ENCODE measurements at regions not wholly inside any gene's neighbourhood (a gene's known extent, or its start where the extent isn't known, plus 50 kb on each side); places are given as distances from the start of the nearest gene placed in this dataset.

DNA sequence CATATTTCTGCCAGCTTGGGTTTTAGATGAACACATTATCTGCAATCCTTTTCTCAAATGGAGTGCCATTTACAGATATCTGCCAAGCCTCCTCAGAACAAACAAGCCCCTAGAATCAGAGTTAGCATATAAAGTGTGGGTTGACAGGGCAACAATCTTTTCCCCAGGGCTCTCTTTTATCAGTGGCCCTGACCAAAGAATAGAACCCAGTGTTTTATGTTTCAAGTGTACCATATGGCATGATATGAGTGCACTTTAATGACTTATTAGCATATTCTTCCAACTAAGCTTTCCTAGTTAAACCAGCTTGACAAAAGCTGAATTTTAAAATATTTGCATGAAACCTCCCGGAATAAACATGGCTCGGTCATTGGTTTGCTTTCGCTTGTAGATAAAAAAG lies 57.3 kb downstream of the EVX1 start:
- Histone ChIP-seq H3F3A (ENCODE audit: insufficient read depth, low read length, poor library complexity, severe bottlenecking) (no peaks in the 10 kb centered on the region), H2AFZ (ENCODE audit: low read depth, low read length) (no peak overlapping the region), H3K27ac (ENCODE audit: low read length) (no peak overlapping the region), H3K36me3 (ENCODE audit: insufficient read depth, low read length) (no peaks in the 10 kb centered on the region), H3K9me3 (ENCODE audit: low read length) (no peaks in the 10 kb centered on the region), H3K9me2 (ENCODE audit: insufficient read depth, low read length) (no peaks in the 10 kb centered on the region), H3K9ac (ENCODE audit: low read length) (no peak overlapping the region), H3K4me2 (ENCODE audit: low read length) (no peak overlapping the region), H3K79me2 (replicated peaks; ENCODE audit: insufficient read depth, low read length) (no peaks in the 10 kb centered on the region), H4K20me1 (ENCODE audit: insufficient read depth) (no peaks in the 10 kb centered on the region), H3K4me3 (ENCODE audit: low read length) (no peak overlapping the region), H3K27me3 (ENCODE audit: insufficient read depth, low read depth, low read length) (no peaks in the 10 kb centered on the region)
- TF ChIP-seq EZH2 (IDR thresholded peaks at IDR 0.05; ENCODE audit: borderline replicate concordance, insufficient read depth, low read length, poor library complexity, severe bottlenecking), result no peak

DNA sequence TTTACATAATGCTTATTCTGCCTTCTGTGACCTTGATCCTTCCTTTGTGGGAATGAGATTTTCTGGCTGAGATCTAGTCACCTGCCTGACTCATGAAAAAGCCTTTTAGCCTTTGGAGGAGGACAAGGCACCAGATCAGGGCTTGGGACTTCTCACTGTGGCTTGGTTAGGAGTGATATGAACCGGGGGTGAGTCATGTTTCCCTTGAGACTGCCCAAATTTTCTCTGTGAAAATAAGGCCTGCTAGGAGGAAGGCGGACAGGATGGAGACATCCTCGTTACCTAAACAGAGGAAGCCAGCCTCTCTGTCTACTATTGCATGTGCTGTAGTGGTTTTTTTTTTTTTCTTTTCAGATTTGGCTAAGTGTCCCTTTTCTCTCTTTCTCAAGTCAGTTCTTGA lies 57.8 kb downstream of the EVX1 start:
- Histone ChIP-seq H3K9me3 (ENCODE audit: low read length) (no peaks in the 10 kb centered on the region), H3K36me3 (ENCODE audit: insufficient read depth, low read length) (no peaks in the 10 kb centered on the region), H2AFZ (ENCODE audit: low read depth, low read length) (no peak overlapping the region), H3K4me2 (ENCODE audit: low read length) (no peak overlapping the region), H3F3A (ENCODE audit: insufficient read depth, low read length, poor library complexity, severe bottlenecking) (no peaks in the 10 kb centered on the region), H3K79me2 (replicated peaks; ENCODE audit: insufficient read depth, low read length) (no peaks in the 10 kb centered on the region), H3K27ac (ENCODE audit: low read length) (no peak overlapping the region), H3K4me3 (ENCODE audit: low read length) (no peak overlapping the region), H3K9me2 (ENCODE audit: insufficient read depth, low read length) (no peaks in the 10 kb centered on the region), H3K27me3 (ENCODE audit: insufficient read depth, low read depth, low read length) (no peaks in the 10 kb centered on the region), H4K20me1 (ENCODE audit: insufficient read depth) (no peaks in the 10 kb centered on the region), H3K9ac (ENCODE audit: low read length) (no peak overlapping the region)
- TF ChIP-seq RAD21 (conservative IDR thresholded peaks at IDR 0.05), result no peak
- no peak for TF ChIP-seq TAF1 (IDR thresholded peaks at IDR 0.05; ENCODE audit: low read depth)
- TF ChIP-seq, protein P1, sequence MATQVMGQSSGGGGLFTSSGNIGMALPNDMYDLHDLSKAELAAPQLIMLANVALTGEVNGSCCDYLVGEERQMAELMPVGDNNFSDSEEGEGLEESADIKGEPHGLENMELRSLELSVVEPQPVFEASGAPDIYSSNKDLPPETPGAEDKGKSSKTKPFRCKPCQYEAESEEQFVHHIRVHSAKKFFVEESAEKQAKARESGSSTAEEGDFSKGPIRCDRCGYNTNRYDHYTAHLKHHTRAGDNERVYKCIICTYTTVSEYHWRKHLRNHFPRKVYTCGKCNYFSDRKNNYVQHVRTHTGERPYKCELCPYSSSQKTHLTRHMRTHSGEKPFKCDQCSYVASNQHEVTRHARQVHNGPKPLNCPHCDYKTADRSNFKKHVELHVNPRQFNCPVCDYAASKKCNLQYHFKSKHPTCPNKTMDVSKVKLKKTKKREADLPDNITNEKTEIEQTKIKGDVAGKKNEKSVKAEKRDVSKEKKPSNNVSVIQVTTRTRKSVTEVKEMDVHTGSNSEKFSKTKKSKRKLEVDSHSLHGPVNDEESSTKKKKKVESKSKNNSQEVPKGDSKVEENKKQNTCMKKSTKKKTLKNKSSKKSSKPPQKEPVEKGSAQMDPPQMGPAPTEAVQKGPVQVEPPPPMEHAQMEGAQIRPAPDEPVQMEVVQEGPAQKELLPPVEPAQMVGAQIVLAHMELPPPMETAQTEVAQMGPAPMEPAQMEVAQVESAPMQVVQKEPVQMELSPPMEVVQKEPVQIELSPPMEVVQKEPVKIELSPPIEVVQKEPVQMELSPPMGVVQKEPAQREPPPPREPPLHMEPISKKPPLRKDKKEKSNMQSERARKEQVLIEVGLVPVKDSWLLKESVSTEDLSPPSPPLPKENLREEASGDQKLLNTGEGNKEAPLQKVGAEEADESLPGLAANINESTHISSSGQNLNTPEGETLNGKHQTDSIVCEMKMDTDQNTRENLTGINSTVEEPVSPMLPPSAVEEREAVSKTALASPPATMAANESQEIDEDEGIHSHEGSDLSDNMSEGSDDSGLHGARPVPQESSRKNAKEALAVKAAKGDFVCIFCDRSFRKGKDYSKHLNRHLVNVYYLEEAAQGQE (IDR thresholded peaks at IDR 0.05; ENCODE audit: borderline replicate concordance), result no peak
- TF ChIP-seq SMC3 (conservative IDR thresholded peaks at IDR 0.05; ENCODE audit: poor library complexity), result no peak
- TF ChIP-seq, protein P2, sequence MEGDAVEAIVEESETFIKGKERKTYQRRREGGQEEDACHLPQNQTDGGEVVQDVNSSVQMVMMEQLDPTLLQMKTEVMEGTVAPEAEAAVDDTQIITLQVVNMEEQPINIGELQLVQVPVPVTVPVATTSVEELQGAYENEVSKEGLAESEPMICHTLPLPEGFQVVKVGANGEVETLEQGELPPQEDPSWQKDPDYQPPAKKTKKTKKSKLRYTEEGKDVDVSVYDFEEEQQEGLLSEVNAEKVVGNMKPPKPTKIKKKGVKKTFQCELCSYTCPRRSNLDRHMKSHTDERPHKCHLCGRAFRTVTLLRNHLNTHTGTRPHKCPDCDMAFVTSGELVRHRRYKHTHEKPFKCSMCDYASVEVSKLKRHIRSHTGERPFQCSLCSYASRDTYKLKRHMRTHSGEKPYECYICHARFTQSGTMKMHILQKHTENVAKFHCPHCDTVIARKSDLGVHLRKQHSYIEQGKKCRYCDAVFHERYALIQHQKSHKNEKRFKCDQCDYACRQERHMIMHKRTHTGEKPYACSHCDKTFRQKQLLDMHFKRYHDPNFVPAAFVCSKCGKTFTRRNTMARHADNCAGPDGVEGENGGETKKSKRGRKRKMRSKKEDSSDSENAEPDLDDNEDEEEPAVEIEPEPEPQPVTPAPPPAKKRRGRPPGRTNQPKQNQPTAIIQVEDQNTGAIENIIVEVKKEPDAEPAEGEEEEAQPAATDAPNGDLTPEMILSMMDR (IDR thresholded peaks at IDR 0.05; ENCODE audit: poor library complexity, severe bottlenecking), result no peak
- no peak for TF ChIP-seq MXI1 (conservative IDR thresholded peaks at IDR 0.05; ENCODE audit: poor library complexity, severe bottlenecking)
- no peak for TF ChIP-seq EZH2 (IDR thresholded peaks at IDR 0.05; ENCODE audit: borderline replicate concordance, insufficient read depth, low read length, poor library complexity, severe bottlenecking)
- no peak for TF ChIP-seq EP300 (conservative IDR thresholded peaks at IDR 0.05; ENCODE audit: poor library complexity, severe bottlenecking)
- no peak for TF ChIP-seq POLR2AphosphoS5 (IDR thresholded peaks at IDR 0.05)

DNA sequence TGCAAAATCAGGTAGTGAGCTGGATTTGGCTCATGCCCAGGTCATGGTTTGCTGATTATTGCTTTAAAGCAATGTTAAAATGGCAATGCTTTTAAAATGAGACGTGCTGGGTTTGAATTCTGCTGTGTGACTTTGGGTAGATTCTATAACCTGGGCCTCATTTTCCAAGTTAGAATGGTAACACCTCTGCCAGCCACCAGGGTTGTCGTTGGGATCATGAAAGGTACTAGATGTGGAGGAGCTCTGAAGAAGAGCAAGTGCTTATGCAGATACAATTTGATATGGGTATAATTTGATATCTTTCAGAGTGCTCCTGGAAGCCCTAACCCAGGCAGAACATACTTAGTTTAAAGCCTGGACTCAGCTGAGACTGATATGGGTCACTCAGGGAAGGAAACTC lies 60.0 kb downstream of the EVX1 start:
- no peak for TF ChIP-seq EP300 (conservative IDR thresholded peaks at IDR 0.05; ENCODE audit: poor library complexity, severe bottlenecking)
- no peaks in the 10 kb centered on the region for H3K36me3 ChIP-seq (ENCODE audit: insufficient read depth, low read length)
- no peaks in the 10 kb centered on the region for H3K27me3 ChIP-seq (ENCODE audit: insufficient read depth, low read depth, low read length)

More for the DNA sequence above, 60.0 kb downstream of the EVX1 start:
- H3K4me2 ChIP-seq (ENCODE audit: low read length), result no peak overlapping the region
- H3K27ac ChIP-seq (ENCODE audit: low read length), result no peak overlapping the region
- no peaks in the 10 kb centered on the region for H3F3A ChIP-seq (ENCODE audit: insufficient read depth, low read length, poor library complexity, severe bottlenecking)
- no peak overlapping the region for H3K4me3 ChIP-seq (ENCODE audit: low read length)
- H3K79me2 ChIP-seq (replicated peaks; ENCODE audit: insufficient read depth, low read length), result no peaks in the 10 kb centered on the region
- H3K9me3 ChIP-seq (ENCODE audit: low read length), result no peaks in the 10 kb centered on the region
- H2AFZ ChIP-seq (ENCODE audit: low read depth, low read length), result no peak overlapping the region
- H3K9me2 ChIP-seq (ENCODE audit: insufficient read depth, low read length), result no peaks in the 10 kb centered on the region
- no peaks in the 10 kb centered on the region for H4K20me1 ChIP-seq (ENCODE audit: insufficient read depth)
- no peak overlapping the region for H3K9ac ChIP-seq (ENCODE audit: low read length)
